Caco-2 (cell line): ENCODE measurements at regions not wholly inside any gene's neighbourhood (a gene's known extent, or its start where the extent isn't known, plus 50 kb on each side); places are given as distances from the start of the nearest gene placed in this dataset.

ENCODE experiments used
- BruUV-seq: library from RNA; stranded (reverse); fragments of 400-500 nt; replicated peaks from 2 replicates; lab custom pipeline; 2021; lab: Mats Ljungman, UMichigan
- CTCF ChIA-PET: fragments of 300-600 bp; sonication (Branson Sonifier 250); formaldehyde crosslinking; loops from one replicate; lab custom pipeline; 2022; ENCODE audit warnings: antibody characterized with exemption; lab: Charles Lee
- POLR2A ChIA-PET: fragments of 300-600 bp; sonication (Branson Sonifier 250); formaldehyde crosslinking; loops from one replicate; lab custom pipeline; 2022; ENCODE audit warnings: antibody characterized with exemption; lab: Charles Lee
- DNase-seq, 2 experiments: peaks; one replicate each; pipeline versions ENCODE4 v3.0.0 to v3.0.0-alpha.2; 2020 to 2022
- H3K27me3 ChIP-seq: replicated peaks from 2 replicates; pipeline ENCODE4 v1.6.0; 2011; ENCODE audit warnings: low read length; ENCODE audit not compliant: control insufficient read depth, insufficient read depth
- H3K36me3 ChIP-seq: 2 replicates; pipeline ENCODE4 v1.5.1; 2011; ENCODE audit warnings: low read length; ENCODE audit not compliant: control insufficient read depth, insufficient read depth
- H3K4me1 ChIP-seq: fragments of 250-450 bp; sonication (Bioruptor Pico); 2 replicates; pipeline ENCODE4 v1.5.1; 2020; ENCODE audit warnings: mild to moderate bottlenecking
- H3K4me3 ChIP-seq: 2 replicates; pipeline ENCODE4 v1.5.1; 2011; ENCODE audit warnings: low read depth, mild to moderate bottlenecking, control low read depth, low read length
- H3K9me3 ChIP-seq: fragments of 250-450 bp; sonication (Bioruptor Pico); 2 replicates; pipeline ENCODE4 v1.5.1; 2020; ENCODE audit warnings: mild to moderate bottlenecking, moderate library complexity
- H3K27ac Mint-ChIP-seq: one replicate; pipeline ENCODE4 v1.8.0; 2022; ENCODE audit warnings: mixed read lengths; ENCODE audit not compliant: unreplicated experiment
- H3K27me3 Mint-ChIP-seq: one replicate; pipeline ENCODE4 v1.8.0; 2022; ENCODE audit warnings: mixed read lengths; ENCODE audit not compliant: insufficient read depth, unreplicated experiment
- H3K36me3 Mint-ChIP-seq: one replicate; pipeline ENCODE4 v1.8.0; 2022; ENCODE audit warnings: mild to moderate bottlenecking, mixed read lengths; ENCODE audit not compliant: insufficient read depth, unreplicated experiment
- H3K4me1 Mint-ChIP-seq: one replicate; pipeline ENCODE4 v1.8.0; 2022; ENCODE audit warnings: low read depth, mixed read lengths; ENCODE audit not compliant: unreplicated experiment
- H3K4me3 Mint-ChIP-seq: one replicate; pipeline ENCODE4 v1.8.0; 2022; ENCODE audit warnings: mild to moderate bottlenecking, moderate library complexity, mixed read lengths; ENCODE audit not compliant: unreplicated experiment
- H3K9me3 Mint-ChIP-seq: one replicate; pipeline ENCODE4 v1.8.0; 2022; ENCODE audit warnings: mixed read lengths; ENCODE audit not compliant: unreplicated experiment
- intact Hi-C: fragments of 100-400 bp; cut with micrococcal nuclease; formaldehyde crosslinking; loops from one replicate; pipeline ENCODE4 v1.10.0; 2022; ENCODE audit not compliant: unreplicated experiment
- TF ChIP-seq, protein P1 (sequence below), 2 experiments: fragments of 200-600 bp in 1 of 2; IDR thresholded peaks; 1 replicate in 1 of 2; 2 replicates in 1 of 2; pipeline versions ENCODE4 v1.5.1 to v1.8.0; 2011 to 2022; ENCODE audit warnings: antibody characterized with exemption in 1 of 2, control low read depth in 1 of 2, inconsistent platforms in 1 of 2, low read depth in 1 of 2, low read length in 1 of 2, mild to moderate bottlenecking in 1 of 2, moderate library complexity in 1 of 2; ENCODE audit not compliant: insufficient read depth in 1 of 2, severe bottlenecking in 1 of 2, unreplicated experiment in 1 of 2

DNA sequence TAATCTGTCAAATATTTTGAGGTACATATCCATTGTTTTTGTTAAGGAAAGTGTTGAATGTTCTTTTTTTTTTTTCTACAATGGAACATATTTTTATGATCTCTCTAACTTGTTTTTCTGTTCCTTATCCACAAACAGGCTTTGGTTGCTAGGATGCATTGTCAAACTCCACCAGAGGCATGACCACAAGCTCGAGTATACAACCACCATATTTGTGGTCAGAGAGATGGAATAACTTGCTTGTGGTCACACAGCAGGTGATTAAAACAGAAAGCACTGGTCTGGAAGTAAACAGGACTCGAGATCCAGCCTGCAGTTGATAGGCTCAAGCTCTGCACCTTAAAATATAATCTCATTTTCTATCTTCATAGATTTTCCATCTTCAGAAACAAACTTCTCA, 105.8 kb upstream of the ADAMTS18 start:
- H3K4me1 Mint-ChIP-seq, result no peaks in the 10 kb centered on the region
- POLR2A ChIA-PET, result no interaction called here

DNA sequence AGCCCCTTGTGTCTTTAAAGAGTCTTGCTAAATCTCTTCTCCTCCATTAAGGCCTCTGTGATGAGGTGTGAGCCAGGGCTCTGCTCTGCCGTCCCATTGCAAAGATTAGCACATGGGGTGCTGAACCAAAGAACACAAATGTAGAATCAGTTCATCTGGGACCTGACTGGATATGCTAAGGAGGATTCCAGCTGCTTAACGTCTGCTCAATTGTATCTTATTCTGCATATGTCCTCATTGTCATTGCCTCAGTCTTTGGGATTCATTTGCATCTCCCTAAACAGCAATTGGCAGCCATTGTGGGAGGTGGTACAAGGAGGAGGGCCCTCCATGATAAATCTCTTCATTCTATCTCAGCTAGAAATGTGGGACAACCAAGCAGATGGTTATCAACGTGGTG, 106.3 kb upstream of the ADAMTS18 start:
- Histone ChIP-seq H3K4me1 (no peaks in the 10 kb centered on the region), H3K27me3 (peaks cover 2% of the 10 kb centered on the region; the same call in 1 of the 2 replicates), H3K9me3 (no peaks in the 10 kb centered on the region), H3K36me3 (no peaks in the 10 kb centered on the region), H3K4me3 (no peak overlapping the region)
- BruUV-seq, result no TSS peak
- TF ChIP-seq, protein P1, sequence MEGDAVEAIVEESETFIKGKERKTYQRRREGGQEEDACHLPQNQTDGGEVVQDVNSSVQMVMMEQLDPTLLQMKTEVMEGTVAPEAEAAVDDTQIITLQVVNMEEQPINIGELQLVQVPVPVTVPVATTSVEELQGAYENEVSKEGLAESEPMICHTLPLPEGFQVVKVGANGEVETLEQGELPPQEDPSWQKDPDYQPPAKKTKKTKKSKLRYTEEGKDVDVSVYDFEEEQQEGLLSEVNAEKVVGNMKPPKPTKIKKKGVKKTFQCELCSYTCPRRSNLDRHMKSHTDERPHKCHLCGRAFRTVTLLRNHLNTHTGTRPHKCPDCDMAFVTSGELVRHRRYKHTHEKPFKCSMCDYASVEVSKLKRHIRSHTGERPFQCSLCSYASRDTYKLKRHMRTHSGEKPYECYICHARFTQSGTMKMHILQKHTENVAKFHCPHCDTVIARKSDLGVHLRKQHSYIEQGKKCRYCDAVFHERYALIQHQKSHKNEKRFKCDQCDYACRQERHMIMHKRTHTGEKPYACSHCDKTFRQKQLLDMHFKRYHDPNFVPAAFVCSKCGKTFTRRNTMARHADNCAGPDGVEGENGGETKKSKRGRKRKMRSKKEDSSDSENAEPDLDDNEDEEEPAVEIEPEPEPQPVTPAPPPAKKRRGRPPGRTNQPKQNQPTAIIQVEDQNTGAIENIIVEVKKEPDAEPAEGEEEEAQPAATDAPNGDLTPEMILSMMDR (IDR thresholded peaks at IDR 0.05; ENCODE audit: insufficient read depth in 1 of 2, low read depth in 1 of 2, low read length in 1 of 2, severe bottlenecking in 1 of 2, unreplicated experiment in 1 of 2), result no peak
- Mint-ChIP-seq H3K9me3 (no peaks in the 10 kb centered on the region), H3K36me3 (no peaks in the 10 kb centered on the region), H3K4me3 (no peak overlapping the region), H3K27me3 (peaks cover 23% of the 10 kb centered on the region), H3K4me1 (no peaks in the 10 kb centered on the region), H3K27ac (no peak overlapping the region)
- CTCF ChIA-PET, result no interaction called here
- POLR2A ChIA-PET, result no interaction called here
- intact Hi-C loops, result no loop called here
- DNase-seq, result no peak

More for the DNA sequence above, 105.8 kb upstream of the ADAMTS18 start:
- no peak overlapping the region for H3K4me3 ChIP-seq
- no peak overlapping the region for H3K4me3 Mint-ChIP-seq
- intact Hi-C loops, result no loop called here
- H3K9me3 ChIP-seq, result no peaks in the 10 kb centered on the region
- DNase-seq, result no peak
- H3K36me3 Mint-ChIP-seq, result no peaks in the 10 kb centered on the region
- no peaks in the 10 kb centered on the region for H3K4me1 ChIP-seq
- H3K9me3 Mint-ChIP-seq, result no peaks in the 10 kb centered on the region
- no peaks in the 10 kb centered on the region for H3K36me3 ChIP-seq
- BruUV-seq, result no TSS peak
- H3K27me3 Mint-ChIP-seq, result peaks cover 23% of the 10 kb centered on the region
- H3K27ac Mint-ChIP-seq, result no peak overlapping the region
- TF ChIP-seq, protein P1 (IDR thresholded peaks at IDR 0.05; ENCODE audit: insufficient read depth in 1 of 2, low read depth in 1 of 2, low read length in 1 of 2, severe bottlenecking in 1 of 2, unreplicated experiment in 1 of 2), result no peak
- CTCF ChIA-PET, result no interaction called here
- peaks cover 1% of the 10 kb centered on the region; the same call in 1 of the 2 replicates for H3K27me3 ChIP-seq

DNA sequence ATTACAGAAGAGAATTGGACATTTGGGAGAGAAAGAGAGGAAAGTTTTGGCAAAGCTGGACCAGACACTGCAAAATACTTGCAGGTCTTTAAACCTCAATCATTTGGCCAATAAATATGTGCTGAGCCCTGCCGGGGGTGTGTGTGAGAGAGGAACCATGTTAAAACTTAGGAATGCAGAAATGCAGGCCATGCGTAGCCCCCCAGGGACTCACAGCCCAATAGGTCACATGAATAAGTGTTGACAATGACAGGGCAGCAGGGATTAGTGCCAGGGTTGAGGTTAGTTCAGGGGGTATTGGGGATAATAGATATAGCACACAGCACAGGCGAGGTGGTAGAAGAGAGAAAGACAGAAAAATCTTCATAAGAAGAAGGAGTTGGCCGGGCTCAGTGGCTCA, 113.3 kb upstream of the ADAMTS18 start:
- H3K4me3 Mint-ChIP-seq, result no peak overlapping the region
- intact Hi-C loops, result no loop called here
- H3K27ac Mint-ChIP-seq, result no peak overlapping the region
- CTCF ChIA-PET, result no interaction called here
- H3K27me3 ChIP-seq, result peaks cover 2% of the 10 kb centered on the region; the same call in 1 of the 2 replicates
- DNase-seq, result no peak
- no peaks in the 10 kb centered on the region for H3K9me3 ChIP-seq
- H3K4me1 Mint-ChIP-seq, result no peaks in the 10 kb centered on the region
- no peaks in the 10 kb centered on the region for H3K9me3 Mint-ChIP-seq
- H3K36me3 ChIP-seq, result no peaks in the 10 kb centered on the region
- no peak overlapping the region for H3K4me3 ChIP-seq
- TF ChIP-seq, protein P1 (IDR thresholded peaks at IDR 0.05; ENCODE audit: insufficient read depth in 1 of 2, low read depth in 1 of 2, low read length in 1 of 2, severe bottlenecking in 1 of 2, unreplicated experiment in 1 of 2), result no peak
- peaks cover 25% of the 10 kb centered on the region for H3K27me3 Mint-ChIP-seq
- POLR2A ChIA-PET, result no interaction called here
- H3K4me1 ChIP-seq, result no peaks in the 10 kb centered on the region
- H3K36me3 Mint-ChIP-seq, result no peaks in the 10 kb centered on the region
- BruUV-seq, result no TSS peak
